Naive thymus-derived CD4-positive, alpha-beta T cell (primary cell): ENCODE measurements at regions not wholly inside any gene's neighbourhood (a gene's known extent, or its start where the extent isn't known, plus 50 kb on each side); places are given as distances from the start of the nearest gene placed in this dataset.
"Not testable (repeated sequence)": the region's sequence is repeated elsewhere in the genome, so short reads cannot be mapped to it uniquely, and the experiment has no call there.

Experiments
- ATAC-seq: fragments of 150-1000 bp; cut with Tn5 transposase; 2 replicates; pipeline ENCODE4 v1.10.0; 2021; ENCODE audit warnings: mild to moderate bottlenecking, moderate library complexity
- CTCF ChIA-PET: fragments of 350-600 bp; sonication (Branson Sonifier 250); formaldehyde crosslinking; loops from one replicate; lab custom pipeline; 2021; ENCODE audit warnings: antibody characterized with exemption; lab: Charles Lee
- POLR2A ChIA-PET: fragments of 350-600 bp; sonication (Branson Sonifier 250); formaldehyde crosslinking; loops from one replicate; lab custom pipeline; 2021; ENCODE audit warnings: antibody characterized with exemption, inconsistent platforms; lab: Charles Lee
- DNase-seq, 9 donors: peaks; one replicate each; pipeline versions ENCODE4 v3.0.0 to v3.0.0-alpha.2; 2020 to 2022; ENCODE audit warnings: mixed read lengths in 1 of 9
- H3K27ac ChIP-seq: one replicate; pipeline ENCODE4 v1.7.0; 2013; ENCODE audit warnings: mild to moderate bottlenecking, low read depth, low read length, moderate library complexity
- H3K27me3 ChIP-seq, 2 donors: one replicate each; pipeline ENCODE4 v1.7.0; 2013; ENCODE audit warnings: low read length in 2 of 2, mild to moderate bottlenecking in 2 of 2, moderate library complexity in 2 of 2; ENCODE audit not compliant: control insufficient read depth in 2 of 2, insufficient read depth in 2 of 2
- H3K36me3 ChIP-seq, 3 experiments: 1 replicate in 2 of 3; 2 replicates in 1 of 3; pipeline ENCODE4 v1.7.0; 2013; ENCODE audit warnings: low read length in 3 of 3, mild to moderate bottlenecking in 3 of 3, moderate library complexity in 1 of 3; ENCODE audit not compliant: insufficient read depth in 3 of 3, control insufficient read depth in 2 of 3
- H3K4me1 ChIP-seq, 2 donors: one replicate each; pipeline ENCODE4 v1.7.0; 2013; ENCODE audit warnings: low read length in 2 of 2, mild to moderate bottlenecking in 2 of 2, moderate library complexity in 1 of 2; ENCODE audit not compliant: control insufficient read depth in 2 of 2, insufficient read depth in 2 of 2
- H3K4me3 ChIP-seq: 2 replicates; pipeline ENCODE4 v1.7.0; 2013; ENCODE audit warnings: mild to moderate bottlenecking, low read length
- H3K9me3 ChIP-seq, 3 experiments: 1 replicate in 2 of 3; 2 replicates in 1 of 3; pipeline ENCODE4 v1.7.0; 2013; ENCODE audit warnings: low read length in 3 of 3; ENCODE audit not compliant: control insufficient read depth in 2 of 3
- H3K27ac Mint-ChIP-seq, 9 donors: one replicate each; pipeline ENCODE4 v1.8.0; 2020 to 2022; ENCODE audit warnings: mixed read lengths in 9 of 9, mild to moderate bottlenecking in 8 of 9, moderate library complexity in 5 of 9, inconsistent platforms in 2 of 9
- H3K27me3 Mint-ChIP-seq, 5 donors: one replicate each; pipeline ENCODE4 v1.8.0; 2021 to 2022; ENCODE audit warnings: mixed read lengths in 5 of 5, mild to moderate bottlenecking in 1 of 5
- H3K36me3 Mint-ChIP-seq, 5 donors: one replicate each; pipeline ENCODE4 v1.8.0; 2020 to 2022; ENCODE audit warnings: mixed read lengths in 5 of 5, mild to moderate bottlenecking in 3 of 5, inconsistent platforms in 1 of 5
- H3K4me1 Mint-ChIP-seq, 7 donors: one replicate each; pipeline ENCODE4 v1.8.0; 2020 to 2022; ENCODE audit warnings: mixed read lengths in 7 of 7, mild to moderate bottlenecking in 3 of 7, inconsistent platforms in 1 of 7
- H3K4me3 Mint-ChIP-seq, 10 donors: one replicate each; pipeline ENCODE4 v1.8.0; 2020 to 2022; ENCODE audit warnings: mild to moderate bottlenecking in 10 of 10, mixed read lengths in 10 of 10, moderate library complexity in 6 of 10, inconsistent platforms in 2 of 10
- H3K9me3 Mint-ChIP-seq, 11 donors: one replicate each; pipeline ENCODE4 v1.8.0; 2020 to 2022; ENCODE audit warnings: mixed read lengths in 11 of 11, mild to moderate bottlenecking in 4 of 11, inconsistent platforms in 1 of 11, moderate library complexity in 1 of 11
- intact Hi-C, 2 donors: fragments of 100-400 bp; cut with micrococcal nuclease; formaldehyde crosslinking; loops; one replicate each; pipeline ENCODE4 v1.15.1; 2023

DNA sequence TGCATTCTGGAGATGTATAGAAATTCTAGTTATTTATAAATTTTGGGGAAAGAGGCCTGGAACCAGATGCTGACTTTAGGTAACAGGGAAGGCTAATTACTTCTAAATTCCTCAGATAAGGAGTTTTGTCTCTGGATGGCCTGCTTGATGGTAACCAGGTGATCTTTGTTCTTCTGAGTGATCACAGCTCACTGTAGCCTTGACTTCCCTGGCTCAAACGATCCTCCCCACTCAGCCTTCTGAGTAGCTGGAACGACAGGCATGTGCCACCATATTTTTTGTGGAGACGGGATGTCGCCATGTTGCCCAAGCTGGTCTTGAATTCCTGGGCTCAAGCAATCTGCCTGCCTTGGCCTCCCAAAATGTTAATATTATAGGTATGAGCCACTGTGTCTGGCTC lies 54.4 kb upstream of the MSH6 start:
- H3K4me3 ChIP-seq, result no peak overlapping the region
- POLR2A ChIA-PET, result no interaction called here
- no peaks in the 10 kb centered on the region for H3K4me1 ChIP-seq
- H3K27me3 ChIP-seq, result no peaks in the 10 kb centered on the region
- ATAC-seq, result no peak
- H3K27ac Mint-ChIP-seq, result no peak overlapping the region
- no peaks in the 10 kb centered on the region for H3K9me3 Mint-ChIP-seq
- H3K36me3 ChIP-seq, result no peaks in the 10 kb centered on the region
- H3K36me3 Mint-ChIP-seq, result no peaks in the 10 kb centered on the region
- intact Hi-C loops, result no loop called here
- no peak overlapping the region for H3K4me3 Mint-ChIP-seq
- DNase-seq, result no peak
- CTCF ChIA-PET, result no interaction called here
- no peak overlapping the region for H3K27ac ChIP-seq
- H3K27me3 Mint-ChIP-seq, result peaks cover 0 to 2% (median 0%) of the 10 kb centered on the region in 5 donors
- H3K4me1 Mint-ChIP-seq, result no peaks in the 10 kb centered on the region
- H3K9me3 ChIP-seq, result no peaks in the 10 kb centered on the region

GRCh38 chr2:47727956-47728355 lies 55.0 kb upstream of the MSH6 start:
- Histone ChIP-seq H3K4me3 (no peak overlapping the region), H3K27me3 (no peaks in the 10 kb centered on the region), H3K36me3 (no peaks in the 10 kb centered on the region), H3K27ac (no peak overlapping the region), H3K4me1 (no peaks in the 10 kb centered on the region), H3K9me3 (no peaks in the 10 kb centered on the region)
- Mint-ChIP-seq H3K27me3 (no peaks in the 10 kb centered on the region), H3K4me3 (no peak overlapping the region), H3K27ac (no peak overlapping the region), H3K4me1 (peaks cover 0 to 1% (median 0%) of the 10 kb centered on the region in 7 donors), H3K36me3 (no peaks in the 10 kb centered on the region), H3K9me3 (no peaks in the 10 kb centered on the region)
- ChIA-PET POLR2A (no interaction called here), CTCF (no interaction called here)
- no peak for DNase-seq
- ATAC-seq, result no peak
- intact Hi-C loops, result no loop called here

DNA sequence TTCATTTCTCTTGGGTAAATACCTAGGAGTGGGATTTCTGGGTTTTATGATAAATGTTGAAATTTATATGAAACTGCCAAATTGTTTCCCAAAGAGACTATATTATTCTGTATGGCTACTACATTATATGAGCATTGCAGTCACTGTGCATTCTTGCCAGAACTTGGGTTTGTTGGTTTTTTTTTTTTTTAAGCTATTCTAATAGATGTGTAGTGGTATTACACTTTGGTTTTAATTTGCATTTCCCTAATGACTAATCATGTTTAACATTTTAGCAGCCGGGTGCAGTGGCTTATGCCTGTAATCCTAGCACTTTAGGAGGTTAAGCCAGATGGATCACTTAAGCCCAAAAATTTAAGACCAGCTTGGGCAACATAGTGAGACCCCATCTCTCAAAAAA lies 56.0 kb upstream of the MSH6 start:
- H3K4me3 Mint-ChIP-seq, POLR2A ChIA-PET, H3K36me3 ChIP-seq, ATAC-seq, H3K27ac ChIP-seq, intact Hi-C loops, H3K27me3 ChIP-seq, H3K4me1 Mint-ChIP-seq, H3K4me3 ChIP-seq, H3K9me3 Mint-ChIP-seq, DNase-seq, H3K36me3 Mint-ChIP-seq, H3K27ac Mint-ChIP-seq, H3K9me3 ChIP-seq, H3K27me3 Mint-ChIP-seq, H3K4me1 ChIP-seq: not testable (repeated sequence)
- CTCF ChIA-PET, result interaction anchor here (0.7 kb wide), 1 partner anchor 392 kb away, joined by 3 read pairs; no protein-coding TSS in a partner anchor

DNA sequence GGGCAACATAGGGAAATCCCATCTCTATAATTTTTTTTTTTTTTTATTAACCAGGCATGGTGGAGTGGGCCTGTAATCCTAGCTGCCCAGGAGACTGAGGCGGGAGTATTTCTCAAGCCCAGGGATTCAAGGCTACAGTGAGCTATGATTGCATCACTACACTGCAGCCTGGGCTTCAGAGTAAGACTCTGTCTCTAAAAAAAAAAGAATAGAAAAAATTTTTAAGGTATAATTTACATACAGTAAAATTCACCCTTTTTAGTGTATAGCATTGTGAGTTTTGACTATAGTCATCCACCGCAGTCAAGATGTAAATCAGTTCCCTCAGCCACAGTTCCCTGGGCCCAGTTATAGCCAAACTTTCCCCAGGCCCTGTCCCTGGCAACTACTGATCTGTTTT lies 57.1 kb upstream of the MSH6 start:
- H3K4me1 ChIP-seq, result no peaks in the 10 kb centered on the region
- DNase-seq (no peak), ATAC-seq (no peak)
- no peaks in the 10 kb centered on the region for H3K9me3 ChIP-seq
- no peaks in the 10 kb centered on the region for H3K27me3 ChIP-seq
- H3K27me3 Mint-ChIP-seq, result no peaks in the 10 kb centered on the region
- H3K27ac ChIP-seq, result no peak overlapping the region
- no peak overlapping the region for H3K4me3 Mint-ChIP-seq
- POLR2A ChIA-PET, result no interaction called here
- no peak overlapping the region for H3K4me3 ChIP-seq
- H3K36me3 ChIP-seq, result no peaks in the 10 kb centered on the region
- H3K27ac Mint-ChIP-seq, result no peak overlapping the region
- no peaks in the 10 kb centered on the region for H3K36me3 Mint-ChIP-seq
- CTCF ChIA-PET, result interaction anchor here (0.7 kb wide), 1 partner anchor 1545 kb away, joined by 6 read pairs; no protein-coding TSS in a partner anchor
- peaks cover 0 to 1% (median 0%) of the 10 kb centered on the region in 7 donors for H3K4me1 Mint-ChIP-seq
- H3K9me3 Mint-ChIP-seq, result peaks cover 0 to 2% (median 0%) of the 10 kb centered on the region in 11 donors
- intact Hi-C loops, result no loop called here

- Mint-ChIP-seq H3K36me3 (no peaks in the 10 kb centered on the region), H3K4me1 (peaks cover 0 to 3% (median 0%) of the 10 kb centered on the region in 7 donors), H3K27ac (no peak overlapping the region), H3K9me3 (peaks cover 0 to 2% (median 0%) of the 10 kb centered on the region in 11 donors), H3K4me3 (no peak overlapping the region), H3K27me3 (no peaks in the 10 kb centered on the region)
- Histone ChIP-seq H3K27ac (no peak overlapping the region), H3K9me3 (no peaks in the 10 kb centered on the region), H3K27me3 (no peaks in the 10 kb centered on the region), H3K36me3 (no peaks in the 10 kb centered on the region), H3K4me3 (no peak overlapping the region), H3K4me1 (no peaks in the 10 kb centered on the region)
- ATAC-seq (peak; percentile 75), DNase-seq (no peak)
- intact Hi-C loops, result no loop called here
- POLR2A ChIA-PET, result no interaction called here
- CTCF ChIA-PET, result no interaction called here
These were observed 58.5 kb upstream of the MSH6 start for GRCh38 chr2:47724221-47724981.

DNA sequence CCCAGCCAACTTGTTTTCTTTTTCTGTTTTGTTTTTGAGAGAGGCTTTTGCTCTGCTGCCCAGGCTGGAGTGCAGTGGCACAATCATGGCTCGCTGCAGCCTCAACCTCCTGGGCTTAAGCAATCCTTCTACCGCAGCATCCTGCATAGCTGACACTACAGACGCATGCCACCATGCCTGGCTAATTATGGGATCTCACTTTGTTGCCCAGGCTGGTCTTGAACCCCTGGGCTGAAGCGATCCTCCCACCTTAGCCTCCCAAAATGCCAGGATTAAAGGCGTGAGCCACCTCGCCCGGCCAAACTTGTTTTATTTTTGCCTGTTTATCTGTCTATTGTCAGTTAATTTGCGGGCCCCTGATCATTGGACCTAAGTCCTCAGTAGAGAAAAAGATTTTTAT lies 61.6 kb upstream of the MSH6 start:
- peaks cover 0 to 3% (median 0%) of the 10 kb centered on the region in 7 donors for H3K4me1 Mint-ChIP-seq
- peaks cover 0 to 4% (median 0%) of the 10 kb centered on the region in 11 donors for H3K9me3 Mint-ChIP-seq
- no peak overlapping the region for H3K27ac ChIP-seq
- H3K9me3 ChIP-seq, result no peaks in the 10 kb centered on the region
- H3K4me3 ChIP-seq, result no peak overlapping the region
- peaks cover 0 to 5% (median 0%) of the 10 kb centered on the region in 5 donors for H3K27me3 Mint-ChIP-seq
- DNase-seq (no peak), ATAC-seq (no peak)
- intact Hi-C loops, result no loop called here
- ChIA-PET POLR2A (no interaction called here), CTCF (no interaction called here)
- H3K27me3 ChIP-seq, result no peaks in the 10 kb centered on the region
- no peaks in the 10 kb centered on the region for H3K4me1 ChIP-seq
- H3K36me3 Mint-ChIP-seq, result no peaks in the 10 kb centered on the region
- H3K4me3 Mint-ChIP-seq, result no peak overlapping the region
- no peaks in the 10 kb centered on the region for H3K36me3 ChIP-seq
- no peak overlapping the region for H3K27ac Mint-ChIP-seq

DNA sequence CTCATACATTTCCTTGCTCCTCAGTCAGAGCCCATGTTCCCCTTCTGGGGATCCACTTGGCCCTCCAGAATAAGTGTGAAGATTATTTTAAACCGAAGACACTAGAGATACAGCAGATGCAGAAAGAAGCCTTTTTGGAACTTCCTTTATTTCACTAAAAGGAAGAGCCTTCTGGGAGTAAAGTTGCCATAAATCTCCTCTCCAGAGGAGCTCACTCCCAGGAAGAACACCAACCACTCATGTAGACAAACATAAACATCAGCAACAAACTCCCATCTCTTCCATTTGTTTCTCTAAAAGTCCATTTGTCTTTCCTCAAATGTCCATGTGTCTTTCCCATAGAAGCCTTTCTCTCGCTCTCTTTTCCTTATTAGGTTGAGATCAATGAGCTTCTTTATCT lies 62.4 kb upstream of the MSH6 start:
- no peak overlapping the region for H3K27ac ChIP-seq
- H3K36me3 ChIP-seq, result no peaks in the 10 kb centered on the region
- no peaks in the 10 kb centered on the region for H3K36me3 Mint-ChIP-seq
- CTCF ChIA-PET, result interaction anchor here (0.6 kb wide), 1 partner anchor 28 kb away, joined by 3 read pairs; no protein-coding TSS in a partner anchor
- ATAC-seq (no peak), DNase-seq (no peak)
- H3K9me3 ChIP-seq, result no peaks in the 10 kb centered on the region
- peak overlapping the region in 1 of 9 donors; percentile 5 for H3K27ac Mint-ChIP-seq
- intact Hi-C loops, result no loop called here
- H3K4me3 Mint-ChIP-seq, result no peak overlapping the region
- H3K4me1 ChIP-seq, result no peaks in the 10 kb centered on the region
- no peak overlapping the region for H3K4me3 ChIP-seq
- POLR2A ChIA-PET, result no interaction called here
- no peaks in the 10 kb centered on the region for H3K27me3 ChIP-seq
- peaks cover 0 to 3% (median 0%) of the 10 kb centered on the region in 7 donors for H3K4me1 Mint-ChIP-seq
- peaks cover 0 to 5% (median 0%) of the 10 kb centered on the region in 5 donors for H3K27me3 Mint-ChIP-seq
- H3K9me3 Mint-ChIP-seq, result peaks cover 0 to 4% (median 0%) of the 10 kb centered on the region in 11 donors
